ENCODE measurements at regions not wholly inside any gene's neighbourhood (a gene's known extent, or its start where the extent isn't known, plus 50 kb on each side); places are given as distances from the start of the nearest gene placed in this dataset.

DNA sequence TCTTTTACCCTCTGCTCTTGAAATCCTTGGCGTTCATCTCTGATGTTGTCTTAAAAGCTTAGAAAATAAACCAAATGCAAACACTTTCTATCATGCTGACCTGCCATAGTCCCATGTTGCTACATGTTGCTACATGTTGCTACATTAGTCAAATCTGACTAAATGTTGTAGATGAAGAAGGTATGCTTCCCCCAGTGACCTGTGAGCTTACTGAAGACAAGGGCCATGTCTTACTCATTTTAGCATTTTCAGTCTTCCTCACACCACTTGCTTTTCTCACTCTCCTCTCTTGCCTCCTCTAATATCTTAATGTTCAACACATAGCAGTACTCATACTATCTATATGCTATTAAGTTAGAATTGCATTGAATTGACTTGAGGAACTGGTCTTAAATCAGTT lies 346.4 kb upstream of the MTNR1B start:
- Histone ChIP-seq H3K9ac (replicated peaks in 1 of 4; ENCODE audit: extremely low read depth in 1 of 4, low read depth in 3 of 4, low read length in 3 of 4) (no peak overlapping the region), H2AK5ac (ENCODE audit: low read depth, low read length) (no peak overlapping the region), H3K23ac (ENCODE audit: insufficient read length) (no peak overlapping the region), H3K18ac (ENCODE audit: extremely low read depth, low read length) (no peak overlapping the region), H3K79me1 (ENCODE audit: low read depth, low read length) (no peaks in the 10 kb centered on the region), H2BK120ac (replicated peaks; ENCODE audit: low read depth, low read length) (no peak overlapping the region), H2AFZ (ENCODE audit: low read length) (no peak overlapping the region), H2BK5ac (ENCODE audit: low read depth, low read length) (no peak overlapping the region), H2BK15ac (ENCODE audit: low read length) (no peak overlapping the region), H3K4ac (replicated peaks; ENCODE audit: insufficient read length, low read depth, low read length) (no peak overlapping the region), H4K5ac (ENCODE audit: insufficient read length, low read depth, low read length) (no peak overlapping the region), H3K79me2 (ENCODE audit: control insufficient read depth in 1 of 2, insufficient read depth in 2 of 2, low read length in 2 of 2) (no peaks in the 10 kb centered on the region; a peak in 1 of 4 replicates), H3K4me2 (ENCODE audit: insufficient read depth in 1 of 2, low read depth in 2 of 2, low read length in 2 of 2) (no peak overlapping the region), H4K20me1 (replicated peaks in 1 of 2; ENCODE audit: control insufficient read depth in 1 of 2, insufficient read depth in 2 of 2, low read length in 2 of 2) (peaks cover 0 to 2% of the 10 kb centered on the region in 2 experiments), H3K27me3 (replicated peaks in 1 of 4; ENCODE audit: control insufficient read depth in 3 of 4, extremely low read depth in 1 of 4, insufficient read depth in 3 of 4, low read length in 3 of 4) (no peaks in the 10 kb centered on the region), H3K23me2 (ENCODE audit: low read depth, low read length) (no peaks in the 10 kb centered on the region), H3K14ac (ENCODE audit: insufficient read length) (no peak overlapping the region), H3K56ac (replicated peaks; ENCODE audit: insufficient read length, low read depth, low read length) (no peak overlapping the region), H2BK12ac (ENCODE audit: low read depth, low read length) (no peak overlapping the region), H3K27ac (ENCODE audit: low read depth, low read length) (no peak overlapping the region), H4K91ac (replicated peaks; ENCODE audit: insufficient read length, low read length) (no peak overlapping the region), H2BK20ac (ENCODE audit: low read length) (no peak overlapping the region), H4K8ac (ENCODE audit: extremely low read depth, insufficient read depth, low read length) (no peak overlapping the region), H3K4me3 (ENCODE audit: extremely low read depth in 1 of 4, insufficient read depth in 2 of 4, low read depth in 3 of 4, low read length in 4 of 4) (no peak overlapping the region), H3K4me1 (replicated peaks in 1 of 4; ENCODE audit: control insufficient read depth in 3 of 4, insufficient read depth in 4 of 4, low read length in 3 of 4) (no peaks in the 10 kb centered on the region; a peak in 2 of 7 replicates), H3K36me3 (ENCODE audit: control insufficient read depth in 2 of 4, insufficient read depth in 4 of 4, low read length in 3 of 4) (no peaks in the 10 kb centered on the region; a peak in 1 of 8 replicates), H3K9me3 (ENCODE audit: insufficient read depth in 2 of 2, low read depth in 1 of 2, low read length in 1 of 2) (peaks cover 4 to 5% of the 10 kb centered on the region in 2 experiments; a peak in 2 of 4 replicates)
- 89% methylated on average over 1 of the region's 1 CpG; no CpG with 5 or more reads in 1 of the 2 experiments for WGBS, 2 experiments (ENCODE audit: extremely low coverage in 1 of 2, insufficient coverage in 1 of 2, insufficient read length in 1 of 2, insufficient replicate concordance in 2 of 2, low coverage in 1 of 2, low lambda C conversion rate in 2 of 2, missing lambda C conversion rate in 1 of 2)
- ChIA-PET POLR2A (ENCODE audit: partially characterized antibody) (no interaction called here), CTCF (ENCODE audit: partially characterized antibody) (interaction anchor here (1.4 kb wide), 1 partner anchor 23 kb away, joined by 3 read pairs; no protein-coding TSS in a partner anchor)
- FAIRE-seq (no peak), DNase-seq (ENCODE audit: low read depth in 1 of 2, low spot score in 2 of 2) (no peak)
- TF ChIP-seq SIN3A (conservative IDR thresholded peaks at IDR 0.05 in 1 of 2, IDR thresholded peaks at IDR 0.05 in 1 of 2; ENCODE audit: low read depth in 1 of 2, low read length in 2 of 2): no peak
- TF ChIP-seq BCL11A (IDR thresholded peaks at IDR 0.05; ENCODE audit: low read depth in 2 of 2, low read length in 2 of 2): no peak
- TF ChIP-seq GABPA (IDR thresholded peaks at IDR 0.05; ENCODE audit: borderline replicate concordance, insufficient read depth, low read length): no peak
- TF ChIP-seq CEBPB (IDR thresholded peaks at IDR 0.05; ENCODE audit: low read depth, low read length): no peak
- TF ChIP-seq SIRT6 (IDR thresholded peaks at IDR 0.05; ENCODE audit: low read length): no peak
- no peak for TF ChIP-seq JUND (IDR thresholded peaks at IDR 0.05; ENCODE audit: low read length)
